HEK293T (cell line): ENCODE measurements at regions not wholly inside any gene's neighbourhood (a gene's known extent, or its start where the extent isn't known, plus 50 kb on each side); places are given as distances from the start of the nearest gene placed in this dataset.

Experiments
- CTCF ChIA-PET: fragments of 350-600 bp; formaldehyde crosslinking; extraction: SDS; loops from one replicate; lab custom pipeline; 2021; ENCODE audit warnings: antibody characterized with exemption, inconsistent platforms; lab: Yijun Ruan, JAX
- POLR2A ChIA-PET: fragments of 350-600 bp; formaldehyde crosslinking; extraction: SDS; loops from one replicate; lab custom pipeline; 2020; ENCODE audit warnings: antibody characterized with exemption, inconsistent platforms; lab: Yijun Ruan, JAX
- DNase-seq: peaks from one replicate; pipeline ENCODE4 v3.0.0; 2012; ENCODE audit warnings: mixed read lengths; ENCODE audit errors: extremely low spot score
- ARNT ChIP-seq: fragments of 450-650 bp; IDR thresholded peaks from 2 replicates; pipeline ENCODE4 v1.6.1; 2017; ENCODE audit warnings: mild to moderate bottlenecking
- BHLHE40 ChIP-seq: fragments of 450-650 bp; IDR thresholded peaks from 2 replicates; pipeline ENCODE4 v1.6.1; 2016; ENCODE audit warnings: mild to moderate bottlenecking, moderate library complexity, borderline replicate concordance
- CTBP1 ChIP-seq: fragments of 450-650 bp; IDR thresholded peaks from 2 replicates; pipeline ENCODE4 v1.6.1; 2016; ENCODE audit warnings: borderline replicate concordance
- ELF4 ChIP-seq: fragments of 450-650 bp; IDR thresholded peaks from 2 replicates; pipeline ENCODE4 v1.6.1; 2017; ENCODE audit warnings: antibody characterized with exemption
- FOXA1 ChIP-seq: fragments of 450-650 bp; IDR thresholded peaks from 2 replicates; pipeline ENCODE4 v1.6.1; 2016; ENCODE audit warnings: mild to moderate bottlenecking
- FOXK2 ChIP-seq: fragments of 450-650 bp; IDR thresholded peaks from 2 replicates; pipeline ENCODE4 v1.6.1; 2016; ENCODE audit warnings: mild to moderate bottlenecking
- FOXM1 ChIP-seq: fragments of 450-650 bp; IDR thresholded peaks from 2 replicates; pipeline ENCODE4 v1.6.1; 2017; ENCODE audit warnings: mild to moderate bottlenecking, borderline replicate concordance
- HDGF ChIP-seq: fragments of 450-650 bp; IDR thresholded peaks from 2 replicates; pipeline ENCODE4 v1.6.1; 2017; ENCODE audit warnings: antibody characterized with exemption, borderline replicate concordance
- L3MBTL2 ChIP-seq: fragments of 450-650 bp; conservative IDR thresholded peaks from 2 replicates; pipeline ENCODE4 v1.6.1; 2016; ENCODE audit warnings: mild to moderate bottlenecking
- LEF1 ChIP-seq: fragments of 450-650 bp; IDR thresholded peaks from 2 replicates; pipeline ENCODE4 v1.6.1; 2017; ENCODE audit warnings: mild to moderate bottlenecking, borderline replicate concordance
- NFRKB ChIP-seq: fragments of 450-650 bp; IDR thresholded peaks from 2 replicates; pipeline ENCODE4 v1.6.1; 2016; ENCODE audit warnings: mild to moderate bottlenecking, moderate library complexity
- PKNOX1 ChIP-seq: fragments of 450-650 bp; IDR thresholded peaks from 2 replicates; pipeline ENCODE4 v1.6.1; 2016
- SP1 ChIP-seq: fragments of 450-650 bp; IDR thresholded peaks from 2 replicates; pipeline ENCODE4 v1.6.1; 2017
- SUZ12 ChIP-seq: fragments of 450-650 bp; IDR thresholded peaks from 2 replicates; pipeline ENCODE4 v1.6.1; 2016; ENCODE audit warnings: mild to moderate bottlenecking
- TARDBP ChIP-seq: fragments of 450-650 bp; IDR thresholded peaks from 2 replicates; pipeline ENCODE4 v1.6.1; 2016
- ZNF384 ChIP-seq: fragments of 450-650 bp; IDR thresholded peaks from 2 replicates; pipeline ENCODE4 v1.6.1; 2016

DNA sequence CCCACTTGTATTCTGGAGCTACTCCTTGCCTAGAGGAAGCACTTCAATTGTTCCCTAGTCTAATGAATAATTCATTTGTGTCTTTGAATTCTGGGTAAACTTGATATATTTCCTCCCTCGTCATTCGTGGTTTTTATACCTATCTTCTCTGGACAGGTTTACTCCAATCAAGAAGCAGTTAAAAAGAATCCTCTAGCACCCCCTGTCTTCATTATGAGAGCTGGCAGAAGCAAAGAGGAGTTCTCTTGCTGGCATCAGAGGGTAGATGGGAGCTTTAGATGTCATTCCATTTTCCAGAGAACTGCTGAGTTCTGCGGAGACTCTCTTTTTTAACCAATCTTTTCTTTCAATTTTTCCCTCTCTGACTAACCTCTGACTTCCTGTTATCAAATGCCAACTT lies 627.7 kb downstream of the FGF9 start:
- no peak for TF ChIP-seq CTBP1
- TF ChIP-seq TARDBP, result no peak
- no peak for TF ChIP-seq SUZ12
- no peak for TF ChIP-seq FOXK2
- no peak for TF ChIP-seq FOXA1
- ChIA-PET CTCF (no interaction called here), POLR2A (no interaction called here)
- no peak for DNase-seq

DNA sequence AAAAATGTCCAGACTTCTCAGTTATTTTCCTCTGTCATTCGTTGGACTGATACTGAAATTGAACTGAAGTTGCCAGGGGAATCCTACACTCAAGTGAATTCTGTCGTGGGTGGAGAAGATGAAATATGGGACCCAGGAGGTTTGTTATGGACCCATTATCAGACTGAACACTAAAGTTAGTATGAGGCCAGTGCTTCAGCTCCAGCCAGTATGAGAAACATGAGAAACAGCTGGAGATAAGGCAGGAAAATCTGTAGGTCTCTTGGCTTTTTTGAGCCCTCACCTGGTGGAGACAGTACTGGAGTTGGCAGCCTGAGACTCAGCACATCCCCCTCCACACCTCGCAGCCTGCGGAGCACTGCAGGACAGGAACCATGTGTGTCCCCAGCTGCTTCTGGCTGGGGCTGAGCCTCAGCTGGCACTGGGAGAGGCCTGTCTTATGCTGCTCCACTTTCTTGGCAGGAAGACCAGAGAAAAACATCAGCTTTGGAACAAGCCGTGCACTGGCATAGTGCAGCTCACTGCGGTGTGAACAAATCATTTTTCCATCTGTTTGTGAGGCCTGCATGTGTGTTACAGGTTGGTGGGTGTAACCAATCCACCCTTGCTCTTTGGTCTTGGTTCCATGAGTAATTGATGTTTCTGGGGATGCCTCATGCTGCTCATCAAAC lies 641.0 kb downstream of the FGF9 start:
- ChIA-PET POLR2A (no interaction called here), CTCF (no interaction called here)
- TF ChIP-seq TARDBP (no peak), L3MBTL2 (no peak), LEF1 (no peak), NFRKB (no peak), CTBP1 (no peak), FOXK2 (no peak), PKNOX1 (no peak), ARNT (no peak), FOXM1 (no peak), FOXA1 (no peak), ELF4 (no peak), HDGF (no peak)
- DNase-seq, result no peak

DNA sequence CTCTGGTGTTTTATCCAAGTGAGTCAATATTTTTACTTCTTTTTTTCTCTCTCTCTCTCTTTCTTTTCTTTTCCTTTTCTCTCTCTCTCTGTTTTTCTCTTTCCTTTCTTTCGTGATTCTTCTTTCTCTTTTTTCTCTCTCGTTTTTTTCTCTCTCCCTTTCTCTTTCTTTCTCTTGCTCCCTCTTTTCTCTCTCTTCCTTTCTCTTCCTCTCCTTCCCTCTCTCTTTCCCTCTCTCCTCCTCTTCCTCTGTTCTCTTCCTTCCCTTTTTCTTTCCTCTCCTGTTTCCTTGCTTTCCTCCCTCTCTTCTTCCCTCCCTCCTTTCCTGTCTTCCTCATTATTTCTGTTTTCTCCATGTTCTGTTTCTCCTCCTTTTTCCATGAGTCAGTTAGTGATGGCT lies 641.5 kb downstream of the FGF9 start:
- DNase-seq, result no peak
- ChIA-PET POLR2A (no interaction called here), CTCF (no interaction called here)
- TF ChIP-seq NFRKB (no peak), FOXK2 (no peak), CTBP1 (no peak), L3MBTL2 (no peak), FOXA1 (no peak), PKNOX1 (no peak), TARDBP (no peak), LEF1 (no peak), SUZ12 (no peak), SP1 (no peak), BHLHE40 (no peak), HDGF (no peak), ELF4 (no peak), ARNT (no peak), FOXM1 (no peak), ZNF384 (no peak)

GRCh38 chr13:22316494-22317025 lies 645.7 kb downstream of the FGF9 start:
- ChIA-PET POLR2A (no interaction called here), CTCF (no interaction called here)
- no peak for DNase-seq
- TF ChIP-seq ZNF384 (no peak), FOXM1 (no peak), SP1 (no peak), CTBP1 (no peak), TARDBP (no peak), ELF4 (no peak), L3MBTL2 (no peak), FOXA1 (no peak), LEF1 (no peak), HDGF (no peak), ARNT (no peak), NFRKB (no peak), PKNOX1 (no peak)

- ChIA-PET CTCF (no interaction called here), POLR2A (no interaction called here)
- no peak for DNase-seq
- TF ChIP-seq L3MBTL2 (no peak), HDGF (no peak), ELF4 (no peak), ZNF384 (no peak), TARDBP (no peak), SP1 (no peak), FOXM1 (no peak), LEF1 (no peak), SUZ12 (no peak), FOXK2 (no peak)
Measured at GRCh38 chr13:22320991-22321390, 650.1 kb downstream of the FGF9 start.

- ChIA-PET CTCF (interaction anchor here (0.6 kb wide), 1 partner anchor 265 kb away, joined by 4 read pairs; no protein-coding TSS in a partner anchor), POLR2A (no interaction called here)
- TF ChIP-seq NFRKB (no peak), LEF1 (no peak), ELF4 (no peak), TARDBP (no peak), SP1 (no peak), ZNF384 (no peak), PKNOX1 (no peak), FOXA1 (no peak), L3MBTL2 (no peak), ARNT (no peak), FOXM1 (no peak), SUZ12 (no peak), HDGF (no peak), FOXK2 (no peak), BHLHE40 (no peak), CTBP1 (no peak)
- DNase-seq, result no peak
Measured at GRCh38 chr13:22325761-22326160, 654.9 kb downstream of the FGF9 start.
